ENCODE measurements at regions not wholly inside any gene's neighbourhood (a gene's known extent, or its start where the extent isn't known, plus 50 kb on each side); places are given as distances from the start of the nearest gene placed in this dataset.

- peak overlapping the region; percentile 91 for H2AFZ ChIP-seq (replicated peaks; ENCODE audit: low read length, poor library complexity)
- POLR2A ChIA-PET (ENCODE audit: unreplicated experiment), result no interaction called here
- H4K20me1 ChIP-seq (ENCODE audit: insufficient read depth, low read length), result no peaks in the 10 kb centered on the region
- no peak overlapping the region for H3K4me3 ChIP-seq (ENCODE audit: insufficient read depth, low read depth, low read length)
- H3K36me3 ChIP-seq (ENCODE audit: control insufficient read depth, insufficient read depth, low read length), result no peaks in the 10 kb centered on the region
- peak overlapping the region; percentile 78; the same call in 1 of the 2 replicates for H2BK20ac ChIP-seq (ENCODE audit: low read depth, low read length)
- H4K8ac ChIP-seq (ENCODE audit: low read depth in 2 of 2, low read length in 2 of 2), result peak overlapping the region in 1 of 2 experiments; percentile 74; a peak in 3 of 4 replicates
- no peak overlapping the region for H3K9ac ChIP-seq (ENCODE audit: low read depth, low read length)
- no peaks in the 10 kb centered on the region for H3K27me3 ChIP-seq (ENCODE audit: control insufficient read depth, insufficient read depth, low read length)
- CTCF ChIA-PET, result interaction anchor here (0.6 to 6.0 kb wide), 16 partner anchors 11 to 397 kb away, joined by 3 to 132 read pairs (median 4); no protein-coding TSS in a partner anchor
- DNase-seq, result peak; percentile 83
- H4K5ac ChIP-seq (ENCODE audit: low read depth, low read length), result no peak overlapping the region
- H2AK9ac ChIP-seq (replicated peaks; ENCODE audit: low read depth, low read length, poor library complexity), result peak overlapping the region; percentile 84
- H3K9me1 ChIP-seq (ENCODE audit: insufficient read depth, low read length), result peaks cover 4% of the 10 kb centered on the region; the same call in 1 of the 2 replicates
- peak overlapping the region; percentile 71; the same call in 1 of the 2 replicates for H2BK120ac ChIP-seq (ENCODE audit: low read depth, low read length)
- H2BK5ac ChIP-seq (ENCODE audit: low read depth, low read length, poor library complexity, severe bottlenecking), result no peak overlapping the region
- H3K79me1 ChIP-seq (ENCODE audit: low read depth in 1 of 2, low read length in 2 of 2), result no peaks in the 10 kb centered on the region
- H3K27ac ChIP-seq (ENCODE audit: insufficient read depth, low read length), result no peak overlapping the region
- no peaks in the 10 kb centered on the region for H3K9me3 ChIP-seq (ENCODE audit: control insufficient read depth, insufficient read depth, low read length)
- intact Hi-C loops (cut with micrococcal nuclease), result loop anchor here (1.0 to 10.0 kb wide), 5 partner anchors 211 to 741 kb away; partner anchors contain the start of genes ALAD, CDC26 and PRPF4
- peak overlapping the region; percentile 43 for H3K14ac ChIP-seq (replicated peaks; ENCODE audit: low read depth, low read length)
- H2AK5ac ChIP-seq (ENCODE audit: low read depth, low read length), result peak overlapping the region; percentile 62
- H3K23ac ChIP-seq (ENCODE audit: low read depth, low read length), result no peak overlapping the region
- dilution Hi-C loops (cut with HindIII; ENCODE audit: low sequenced_read_pairs, unreplicated experiment), result no loop called here
- H3K18ac ChIP-seq (ENCODE audit: low read depth, low read length), result no peak overlapping the region
- H3K4me1 ChIP-seq (ENCODE audit: control insufficient read depth, insufficient read depth, low read length), result peaks cover 5% of the 10 kb centered on the region
- peak overlapping the region; percentile 66; the same call in 1 of the 2 replicates for H3K4ac ChIP-seq (ENCODE audit: low read depth, low read length)
- in situ Hi-C loops (cut with MboI; ENCODE audit: low sequenced_read_pairs), result loop anchor here (5.0 to 10.0 kb wide), 3 partner anchors 66 to 353 kb away; partner anchors contain the start of gene RNF183
- H2BK15ac ChIP-seq (ENCODE audit: low read depth, low read length), result peak overlapping the region; percentile 5; the same call in 1 of the 3 replicates
- no peak overlapping the region; the same call in 1 of the 2 replicates for H4K91ac ChIP-seq (ENCODE audit: insufficient read depth, low read depth, low read length)
- ATAC-seq (ENCODE audit: low read depth), result peak; percentile 98
- no peak overlapping the region for H3K4me2 ChIP-seq (ENCODE audit: low read depth, low read length)
- WGBS, 2 experiments (ENCODE audit: extremely low coverage in 2 of 2, insufficient read length in 1 of 2), result 24% methylated on average over 3 of the region's 14 CpGs; no CpG with 5 or more reads in 1 of the 2 experiments
- no peak overlapping the region for H3K56ac ChIP-seq (ENCODE audit: extremely low read depth, insufficient read depth, low read length)
- no TSS peak for BruUV-seq (replicated peaks)
- TF ChIP-seq FOS (IDR thresholded peaks at IDR 0.05; ENCODE audit: low read depth, low read length) (no peak), MXI1 (IDR thresholded peaks at IDR 0.05; ENCODE audit: borderline replicate concordance, low read depth, low read length) (no peak), CHD1 (IDR thresholded peaks at IDR 0.05; ENCODE audit: low read depth, low read length) (no peak), MAFK (IDR thresholded peaks at IDR 0.05; ENCODE audit: low read depth, low read length) (no peak), SMC3 (IDR thresholded peaks at IDR 0.05; ENCODE audit: low read depth, low read length) (peak; percentile 95), RCOR1 (IDR thresholded peaks at IDR 0.05; ENCODE audit: insufficient replicate concordance, low read length) (no peak), MAZ (IDR thresholded peaks at IDR 0.05; ENCODE audit: borderline replicate concordance, low read depth, low read length) (no peak), ELK1 (IDR thresholded peaks at IDR 0.05; ENCODE audit: borderline replicate concordance, low read depth, low read length) (no peak), RAD21 (IDR thresholded peaks at IDR 0.05; ENCODE audit: low read length) (peak; percentile 99), BHLHE40 (IDR thresholded peaks at IDR 0.05; ENCODE audit: low read depth, low read length) (no peak), NFE2L2 (IDR thresholded peaks at IDR 0.05; ENCODE audit: low read depth, low read length) (no peak), RFX5 (IDR thresholded peaks at IDR 0.05; ENCODE audit: low read depth, low read length) (no peak), CEBPB (IDR thresholded peaks at IDR 0.05; ENCODE audit: low read depth, low read length) (no peak)
- TF ChIP-seq, protein P1, sequence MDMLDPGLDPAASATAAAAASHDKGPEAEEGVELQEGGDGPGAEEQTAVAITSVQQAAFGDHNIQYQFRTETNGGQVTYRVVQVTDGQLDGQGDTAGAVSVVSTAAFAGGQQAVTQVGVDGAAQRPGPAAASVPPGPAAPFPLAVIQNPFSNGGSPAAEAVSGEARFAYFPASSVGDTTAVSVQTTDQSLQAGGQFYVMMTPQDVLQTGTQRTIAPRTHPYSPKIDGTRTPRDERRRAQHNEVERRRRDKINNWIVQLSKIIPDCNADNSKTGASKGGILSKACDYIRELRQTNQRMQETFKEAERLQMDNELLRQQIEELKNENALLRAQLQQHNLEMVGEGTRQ (IDR thresholded peaks at IDR 0.05; ENCODE audit: low read depth, low read length), result no peak
Measured at GRCh38 chr9:113657765-113658544, 194.4 kb downstream of the RGS3 start.

All from IMR-90 (cell line).